ENCODE measurements at regions not wholly inside any gene's neighbourhood (a gene's known extent, or its start where the extent isn't known, plus 50 kb on each side); places are given as distances from the start of the nearest gene placed in this dataset.

- no peak for DNase-seq
Observed at GRCh38 chr6:15872241-15873103, 209.6 kb upstream of the DTNBP1 start.

GRCh38 chr6:15871276-15871675 lies 208.4 kb upstream of the DTNBP1 start:
- no peak for DNase-seq

DNA sequence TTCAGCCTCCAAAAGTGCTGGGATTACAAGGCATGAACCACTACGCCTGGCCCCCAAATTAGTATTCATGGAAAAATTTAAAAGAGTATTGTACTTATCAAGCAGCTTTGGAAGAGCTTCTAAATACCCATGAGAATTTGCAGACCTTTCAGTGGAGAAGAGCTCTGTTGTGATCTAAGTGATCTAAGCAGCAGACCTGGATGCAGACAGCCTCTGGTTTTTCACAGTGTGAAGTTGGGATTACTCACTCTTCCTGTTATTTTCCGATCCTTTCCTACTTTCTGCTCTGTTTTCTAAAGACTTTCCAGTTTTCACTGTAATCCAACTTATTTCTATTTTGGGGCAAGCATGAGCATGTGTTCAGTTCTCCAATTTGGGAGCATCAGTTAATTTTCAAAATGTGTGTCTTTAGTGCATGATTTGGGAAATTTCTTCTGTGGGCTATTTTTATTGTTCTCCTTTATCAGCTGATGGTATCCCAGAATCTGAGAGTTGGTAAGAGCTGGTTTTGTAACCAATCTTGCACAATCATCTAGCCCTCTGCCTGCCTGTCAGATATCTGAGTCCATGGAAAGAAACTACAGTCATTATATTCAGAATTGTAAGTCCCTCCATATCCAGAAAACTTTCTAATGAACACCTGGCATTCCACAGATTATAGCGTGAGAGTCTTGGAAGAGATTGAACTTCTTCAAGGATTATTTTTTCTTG lies 207.7 kb upstream of the DTNBP1 start:
- no peak for DNase-seq

GRCh38 chr6:15864708-15865062 lies 201.9 kb upstream of the DTNBP1 start:
- no peak for DNase-seq

GRCh38 chr6:15864038-15864707 lies 201.3 kb upstream of the DTNBP1 start:
- no peak for DNase-seq

DNA sequence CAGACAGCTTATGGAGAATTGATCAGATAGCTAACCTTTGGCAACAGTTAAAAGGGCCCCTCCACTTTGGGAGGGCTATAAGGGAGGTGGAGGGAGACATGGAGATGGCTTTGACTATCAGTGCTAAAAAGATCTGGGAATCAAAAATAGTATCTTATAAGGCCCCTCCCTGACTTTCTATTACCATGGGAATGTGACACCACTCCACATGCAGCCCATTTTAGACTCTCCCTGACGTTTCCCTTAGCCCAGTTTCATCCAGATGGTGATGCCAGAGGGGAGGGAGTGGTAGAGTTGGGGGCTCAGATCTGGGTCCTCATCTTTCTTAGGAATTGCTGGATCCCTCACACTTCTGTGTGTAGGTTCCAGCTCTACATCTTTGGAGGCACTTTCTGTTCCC lies 200.0 kb upstream of the DTNBP1 start:
- DNase-seq = no peak

- no peak for DNase-seq
Observed at GRCh38 chr6:15861486-15861885, 198.7 kb upstream of the DTNBP1 start.

GRCh38 chr6:15854826-15855710 lies 192.2 kb upstream of the DTNBP1 start:
- no peak for DNase-seq

- no peak for DNase-seq
Observed at GRCh38 chr6:15854378-15854777, 191.6 kb upstream of the DTNBP1 start.

GRCh38 chr6:15853259-15853658 lies 190.4 kb upstream of the DTNBP1 start:
- no peak for DNase-seq

GRCh38 chr6:15852289-15852688 lies 189.5 kb upstream of the DTNBP1 start:
- no peak for DNase-seq

DNA sequence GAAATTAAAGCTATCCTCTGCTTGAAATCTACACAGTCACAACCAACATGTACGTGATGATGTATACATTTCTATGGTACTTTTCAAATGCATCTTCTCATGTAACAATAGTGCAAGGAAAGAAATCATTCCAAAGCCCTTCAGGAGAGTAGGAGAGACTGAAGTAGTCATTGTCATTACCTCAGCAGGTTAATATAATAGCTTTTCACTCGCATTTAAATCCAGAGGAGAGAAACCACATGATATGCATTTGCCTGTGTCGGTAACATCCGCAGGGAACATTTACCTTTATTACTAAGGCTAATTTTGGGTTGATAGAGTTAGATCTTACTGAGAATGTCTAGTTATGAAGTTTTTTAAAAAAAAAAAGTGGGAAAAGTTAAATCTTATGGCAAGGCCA lies 186.6 kb upstream of the DTNBP1 start:
- DNase-seq = no peak

GRCh38 chr6:15845492-15845891 lies 182.7 kb upstream of the DTNBP1 start:
- DNase-seq = no peak

DNA sequence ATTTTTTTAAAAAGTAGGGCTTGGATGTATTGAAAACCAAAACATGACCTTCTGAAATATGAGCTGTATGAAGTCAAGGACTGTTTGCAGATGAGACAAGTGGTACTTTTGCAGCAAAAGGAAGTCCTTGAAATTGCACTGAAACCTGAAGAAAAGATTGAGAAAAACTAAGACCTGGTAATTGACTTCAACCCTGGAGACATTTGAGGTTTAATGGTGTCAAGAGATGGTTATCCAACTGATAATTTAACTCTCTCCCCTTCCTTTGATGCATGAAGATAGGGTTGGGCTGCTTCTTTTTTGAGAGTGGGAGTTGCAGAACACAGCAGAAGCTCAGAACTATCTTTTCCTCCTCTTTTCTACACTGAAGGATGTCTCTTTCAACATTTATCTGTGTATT lies 180.9 kb upstream of the DTNBP1 start:
- DNase-seq = no peak

DNA sequence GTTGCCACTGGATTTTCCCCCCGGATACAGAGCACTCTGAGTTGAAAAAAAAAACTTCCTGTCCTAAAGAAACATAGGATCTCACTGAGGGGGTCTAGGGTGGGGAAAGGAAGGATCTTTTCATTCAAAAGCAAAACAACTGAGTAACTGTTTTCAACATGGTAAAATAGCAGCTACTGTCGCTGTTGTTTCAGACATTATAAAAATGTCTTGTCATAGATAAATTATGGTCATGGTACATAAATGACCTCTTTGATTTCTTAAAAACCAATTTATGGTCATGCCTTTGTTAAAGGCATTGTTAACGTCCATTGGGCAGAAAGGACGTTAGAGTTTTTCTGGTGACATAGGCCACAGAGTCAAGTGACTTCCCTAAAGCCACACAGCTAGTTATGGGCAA lies 180.4 kb upstream of the DTNBP1 start:
- no peak for DNase-seq

DNA sequence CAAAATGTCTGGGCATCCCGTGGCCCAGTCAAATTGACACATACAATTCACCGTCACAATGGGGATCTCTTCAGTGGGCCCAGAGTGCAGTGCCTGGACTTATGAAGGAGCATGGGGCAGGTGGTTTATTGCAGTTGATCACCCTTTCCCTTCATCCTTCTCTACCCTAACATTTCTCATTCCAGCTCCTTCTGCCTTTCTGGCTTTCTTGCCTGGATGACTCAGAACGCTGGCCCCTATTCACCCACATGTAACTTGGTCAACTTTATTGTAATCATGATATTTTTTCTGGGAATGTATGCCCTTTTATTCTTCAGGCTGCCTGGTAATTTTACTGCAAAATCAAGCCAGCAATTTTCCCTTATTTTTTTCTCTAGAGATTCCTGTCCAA lies 179.9 kb upstream of the DTNBP1 start:
- DNase-seq = no peak

- no peak for DNase-seq
Observed at GRCh38 chr6:15841937-15842726, 179.3 kb upstream of the DTNBP1 start.

DNA sequence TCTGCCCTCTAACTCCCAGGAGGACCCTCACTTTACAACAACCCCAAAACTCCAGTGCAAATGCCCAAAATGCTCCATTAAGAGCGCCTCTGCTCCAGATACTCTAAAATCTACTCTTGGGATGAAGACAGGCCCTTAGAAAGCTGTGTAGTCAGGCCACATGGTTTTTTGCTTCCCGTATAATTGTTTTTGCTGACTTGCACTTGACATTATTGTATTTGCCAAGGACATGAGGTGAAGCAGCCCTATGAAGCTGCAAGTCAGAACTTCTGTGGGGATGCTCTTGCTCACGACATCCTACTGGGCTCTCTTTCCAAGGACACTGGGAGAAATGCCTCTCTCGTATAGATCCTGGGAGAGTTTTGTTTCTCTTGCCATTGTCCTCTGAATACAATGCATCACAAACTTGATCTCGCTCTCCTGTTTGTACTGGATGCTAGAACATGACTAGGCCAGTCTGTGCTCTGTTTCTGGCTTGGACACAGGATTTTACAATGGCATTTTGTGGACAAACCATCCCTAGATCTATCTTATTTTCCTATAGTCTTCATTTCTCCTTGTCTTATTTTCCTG lies 177.2 kb upstream of the DTNBP1 start:
- no peak for DNase-seq

- no peak for DNase-seq
Observed at GRCh38 chr6:15837205-15837604, 174.4 kb upstream of the DTNBP1 start.

DNA sequence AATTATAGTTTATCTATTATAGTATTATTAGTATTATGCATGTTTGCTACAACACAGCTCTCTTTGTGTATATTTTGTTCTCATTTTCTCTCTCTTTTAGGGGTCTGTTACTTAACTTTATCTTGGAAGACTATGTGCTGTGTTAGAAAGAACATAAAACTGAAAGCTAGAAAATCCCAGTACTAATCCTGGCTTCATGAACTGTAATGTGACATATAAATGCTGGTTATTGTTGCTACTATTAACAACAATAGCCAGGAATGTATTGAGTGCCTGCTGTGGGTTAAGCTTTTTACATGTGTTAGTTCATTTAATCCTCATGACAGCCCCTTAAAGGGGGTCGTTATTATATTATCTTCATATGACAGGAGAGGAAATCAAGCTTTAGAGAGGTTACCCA lies 170.0 kb upstream of the DTNBP1 start:
- DNase-seq = no peak

- DNase-seq = no peak
Observed at GRCh38 chr6:15829156-15829555, 166.3 kb upstream of the DTNBP1 start.

Data from NCI-H510A (cell line).